NCI-H446 treated with DMSO at 0.1 percent for 48 hours (cell line): ENCODE measurements at regions not wholly inside any gene's neighbourhood (a gene's known extent, or its start where the extent isn't known, plus 50 kb on each side); places are given as distances from the start of the nearest gene placed in this dataset.

Experiments used
- DNase-seq: peaks from one replicate; lab custom pipeline; 2025; lab: John Stamatoyannopoulos, UW

DNA sequence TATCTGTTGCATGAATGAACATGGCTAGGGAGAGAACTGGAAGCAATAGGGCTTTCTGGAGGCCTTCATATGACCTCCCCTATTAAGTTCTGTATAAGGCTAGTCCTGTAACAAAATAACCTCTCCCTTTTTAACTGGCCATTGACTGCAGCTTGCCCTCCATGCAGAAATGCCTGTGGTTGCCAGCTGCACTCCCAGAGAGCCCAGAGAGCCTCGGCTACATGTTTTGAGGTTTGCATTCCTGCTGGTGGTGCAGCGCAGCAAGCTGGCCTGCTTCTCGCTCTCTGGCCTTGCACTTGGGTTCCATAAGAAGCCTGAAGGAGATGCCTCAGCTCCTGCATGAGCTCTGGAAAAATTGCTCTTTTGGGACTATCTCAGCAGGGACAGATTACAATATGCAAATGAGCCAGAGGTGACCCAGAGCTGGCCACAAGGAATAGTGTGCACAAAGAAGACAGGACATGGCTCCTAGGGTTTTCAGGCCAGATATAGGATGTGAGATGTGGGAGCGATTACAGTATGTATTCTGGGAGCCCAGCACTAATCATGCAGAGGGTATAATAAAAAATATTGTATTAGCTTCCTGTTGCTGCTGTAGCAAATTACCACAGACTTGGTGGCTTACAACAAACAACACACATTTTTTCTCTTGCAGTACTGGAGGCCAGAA lies 186.7 kb downstream of the INSIG2 start:
- no peak for DNase-seq

DNA sequence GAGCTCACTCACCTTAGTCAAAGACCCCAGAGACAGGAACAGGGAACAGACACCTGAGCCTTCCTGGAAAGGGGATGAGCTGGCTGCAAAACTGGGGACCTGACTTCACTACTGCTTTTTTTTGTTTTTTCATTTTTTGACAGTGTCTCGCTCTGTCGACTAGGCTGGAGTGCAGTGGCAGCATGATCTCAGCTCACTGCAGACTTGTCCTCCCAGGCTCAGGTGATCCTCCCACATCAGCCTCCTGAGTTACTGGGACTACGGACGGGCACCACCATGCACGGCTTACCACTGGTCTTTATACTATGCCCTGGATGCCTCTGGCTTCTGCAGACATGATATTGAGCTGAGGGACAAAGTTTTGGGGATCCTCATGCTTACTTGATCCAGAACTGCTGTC lies 184.1 kb downstream of the INSIG2 start:
- no peak for DNase-seq

DNA sequence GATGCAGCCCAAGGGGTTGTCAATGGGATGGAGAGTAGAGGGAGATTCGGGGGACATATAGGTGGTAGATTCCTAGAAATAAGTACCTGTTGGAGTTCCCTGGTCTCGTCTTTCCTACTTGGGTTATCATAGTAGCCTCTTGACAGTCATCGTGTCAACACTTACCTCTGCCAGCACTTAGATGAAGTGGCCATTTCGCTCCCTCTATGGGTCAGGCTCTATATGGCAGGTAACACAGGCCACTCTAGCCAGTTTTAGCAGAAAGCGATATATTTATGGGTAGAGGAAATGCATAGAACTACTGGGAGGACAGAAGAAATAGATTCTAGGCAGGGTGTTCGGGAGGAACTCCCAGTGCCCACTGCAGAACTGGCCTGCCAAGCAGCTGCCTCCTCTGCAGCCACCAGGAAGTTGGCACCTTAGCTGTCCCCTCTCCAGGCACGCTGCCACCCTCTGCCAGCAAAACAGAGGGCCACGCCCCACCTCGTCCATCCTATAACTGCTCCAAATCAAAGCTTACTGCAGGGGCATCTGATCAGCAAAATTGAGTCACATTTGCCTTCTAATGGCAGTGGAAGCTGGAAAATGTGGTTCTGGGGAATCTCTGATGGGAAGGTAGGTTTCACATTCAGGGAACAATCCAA lies 181.3 kb downstream of the INSIG2 start:
- no peak for DNase-seq

DNA sequence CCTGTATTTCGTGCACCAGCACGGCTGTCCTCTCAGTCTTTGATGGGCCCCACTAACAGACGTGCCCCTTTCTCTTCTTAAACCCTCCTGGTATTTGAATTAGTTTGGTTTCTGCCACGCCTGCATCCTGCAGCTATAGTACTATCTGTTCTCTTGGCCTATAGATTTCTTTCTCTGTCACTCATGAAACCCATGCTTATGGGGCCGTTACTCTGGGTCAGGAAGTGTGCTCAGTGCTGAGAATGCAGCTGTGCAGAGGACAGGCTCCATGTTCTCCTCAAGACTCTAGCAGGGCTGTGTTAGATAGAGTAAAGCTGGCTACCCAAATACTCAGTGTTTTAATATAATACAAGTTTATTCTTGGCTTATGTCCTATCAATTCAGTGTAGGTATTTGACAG lies 180.0 kb downstream of the INSIG2 start:
- DNase-seq, result no peak

DNA sequence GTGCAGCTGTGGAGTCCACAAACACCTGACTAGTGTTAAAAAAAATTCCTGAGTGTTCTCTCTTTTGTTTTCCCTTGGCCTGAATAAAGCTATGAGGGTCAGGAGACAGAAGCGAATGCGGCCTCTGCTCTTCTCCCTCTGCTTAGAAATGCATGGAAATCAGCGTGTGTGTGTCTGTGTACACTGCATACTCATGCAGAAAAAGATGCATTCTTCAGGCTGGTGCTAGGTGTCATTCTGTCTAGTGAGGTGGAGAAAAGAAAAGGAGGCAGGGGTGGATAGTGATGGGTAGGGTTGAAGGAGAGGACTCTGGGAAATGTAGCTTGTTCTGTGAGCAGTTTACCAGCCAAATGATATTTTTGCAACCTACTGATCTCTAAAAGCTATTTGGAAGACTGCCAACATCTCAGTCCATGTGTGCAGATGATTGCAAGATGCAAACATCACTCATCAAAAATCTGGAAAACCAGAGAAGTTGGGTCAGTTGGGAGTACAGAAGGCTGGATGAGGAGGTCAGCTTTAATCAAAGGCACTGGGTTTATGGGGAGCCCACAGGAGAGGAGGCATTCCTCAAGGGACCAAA lies 177.7 kb downstream of the INSIG2 start:
- peak; percentile 2 for DNase-seq

DNA sequence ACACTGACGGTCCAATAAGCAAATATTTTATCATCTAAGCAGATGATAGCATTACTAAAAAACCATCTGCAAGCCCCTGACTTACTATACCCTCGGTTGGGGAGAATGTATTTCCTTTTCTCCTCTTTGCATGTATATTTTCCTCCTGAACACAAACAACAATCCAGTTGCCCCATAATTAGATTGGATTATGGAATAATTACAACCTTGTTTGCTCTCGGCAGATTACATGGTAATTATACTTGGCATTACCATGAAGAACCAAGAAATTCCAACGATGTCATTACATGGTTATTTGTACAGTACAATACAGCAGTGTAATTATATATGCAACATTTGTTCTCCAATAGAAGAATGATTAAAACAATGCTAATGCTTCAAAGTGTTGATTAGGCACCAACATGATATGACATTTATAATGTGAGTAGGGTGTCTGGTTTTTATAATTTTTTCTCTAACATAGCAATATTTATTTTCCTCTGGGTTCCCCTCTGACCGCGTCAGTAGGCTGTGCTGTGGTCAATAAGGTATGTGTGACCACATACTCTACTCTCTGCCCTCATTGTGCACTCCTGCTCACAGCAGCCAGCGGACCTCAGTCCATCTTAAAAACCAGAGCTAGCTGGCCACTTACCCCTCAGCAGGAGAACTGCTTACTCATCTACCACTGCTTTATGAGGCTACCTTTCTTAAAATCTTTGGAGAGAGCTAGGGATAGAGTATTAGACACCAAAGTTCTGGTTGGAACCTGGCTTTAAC lies 176.1 kb downstream of the INSIG2 start:
- no peak for DNase-seq

DNA sequence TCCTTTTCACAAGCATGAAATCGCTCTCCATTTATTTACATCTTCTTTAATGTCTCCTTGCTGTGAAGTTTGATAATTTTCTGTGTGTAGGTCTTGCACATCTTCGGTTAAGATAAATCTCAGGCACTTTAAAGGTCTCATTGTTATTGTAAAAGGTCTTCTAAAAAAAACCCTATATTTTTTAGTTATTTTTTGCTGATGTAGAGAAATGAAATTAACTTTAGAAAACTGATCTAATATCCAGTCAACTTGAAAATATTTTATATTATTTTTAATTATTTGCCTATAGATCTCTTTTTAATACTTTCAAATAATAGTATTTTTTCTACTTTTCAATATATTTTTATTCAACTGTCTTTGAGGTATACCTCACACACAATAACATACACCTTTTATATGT lies 169.4 kb downstream of the INSIG2 start:
- DNase-seq, result no peak

DNA sequence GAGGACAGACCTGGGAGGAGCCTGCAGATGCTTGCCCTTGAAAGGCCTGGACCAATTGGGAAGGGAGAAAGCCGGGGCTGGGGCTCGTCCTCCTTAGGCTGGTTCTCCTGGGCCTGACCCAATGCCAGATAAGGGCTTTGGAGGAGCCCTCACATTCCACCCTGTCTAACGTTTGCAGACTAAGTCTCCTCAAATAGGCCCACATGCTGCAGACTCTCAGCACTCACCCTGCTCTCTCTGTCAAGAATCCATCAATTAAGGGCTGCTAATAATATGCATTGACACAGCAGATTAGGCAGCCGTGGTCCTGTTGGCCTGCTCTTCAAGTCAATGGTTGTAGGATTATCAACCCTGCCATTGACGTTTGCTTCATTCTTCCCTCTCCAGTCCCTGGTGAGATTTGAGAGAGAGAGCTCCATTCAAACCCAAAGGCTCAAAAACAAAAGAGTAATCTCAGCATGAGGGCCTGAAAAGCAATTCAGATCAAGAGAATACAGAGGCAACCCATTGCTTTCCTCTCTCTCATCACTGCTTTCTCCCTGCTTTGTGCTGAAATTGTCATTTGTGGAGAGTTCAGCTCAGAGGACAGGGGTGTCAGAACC lies 167.6 kb downstream of the INSIG2 start:
- DNase-seq, result no peak

DNA sequence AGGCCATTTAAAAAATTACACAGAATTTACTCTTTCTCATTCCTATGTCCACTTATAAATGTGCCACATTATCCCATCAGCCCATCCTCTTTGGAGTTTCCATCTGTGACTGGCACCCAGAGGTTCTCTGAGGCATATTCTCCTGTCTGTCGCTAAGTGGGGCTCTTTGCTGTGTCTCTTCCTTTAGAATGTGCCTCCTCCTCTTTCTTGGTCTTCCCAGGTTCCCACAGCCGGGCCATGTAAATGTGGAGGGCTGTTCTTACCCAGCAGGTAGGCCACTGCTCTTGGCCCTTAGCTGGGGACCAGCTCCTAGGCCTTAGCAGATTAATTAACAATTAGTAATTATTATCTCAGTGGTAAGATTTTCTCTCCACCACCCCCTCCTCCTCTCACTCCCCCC lies 167.0 kb downstream of the INSIG2 start:
- DNase-seq, result no peak

DNA sequence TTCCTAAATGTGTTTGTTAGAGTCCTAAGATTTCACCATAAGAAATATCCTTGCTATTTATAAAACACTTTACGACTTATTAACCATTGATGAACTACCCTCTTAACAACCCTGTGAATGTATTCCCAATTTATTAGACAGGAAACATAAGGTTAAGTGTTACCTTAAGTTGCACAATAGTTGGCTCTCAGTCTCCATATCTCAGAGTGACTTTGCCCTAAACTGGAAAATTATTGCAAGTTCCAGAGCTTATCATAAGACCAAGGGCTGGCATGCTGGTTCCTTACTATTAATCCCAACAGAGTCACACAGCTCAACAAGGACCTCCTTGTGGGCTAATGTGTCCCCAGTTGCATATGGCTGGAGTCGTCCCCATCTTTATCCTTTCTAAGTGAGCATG lies 165.8 kb downstream of the INSIG2 start:
- DNase-seq, result no peak

DNA sequence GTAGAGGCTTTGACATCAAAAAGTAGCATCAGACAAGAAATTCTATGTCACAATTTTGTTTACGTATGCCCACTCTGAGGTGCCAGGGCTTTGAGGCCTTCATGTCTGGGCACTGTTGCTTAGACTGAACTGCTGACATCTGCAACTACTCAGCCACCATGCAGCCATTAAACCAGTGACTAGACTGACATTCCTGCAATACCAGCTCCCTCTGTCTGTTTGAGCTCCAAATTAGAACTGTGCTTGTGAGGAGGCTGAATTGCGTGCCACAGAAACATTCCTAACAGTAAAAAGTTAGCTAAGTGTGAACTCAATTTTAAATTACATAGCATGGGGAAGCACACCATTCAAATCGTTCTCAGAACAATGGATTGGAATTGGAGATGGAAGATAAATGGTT lies 163.2 kb downstream of the INSIG2 start:
- DNase-seq, result no peak

DNA sequence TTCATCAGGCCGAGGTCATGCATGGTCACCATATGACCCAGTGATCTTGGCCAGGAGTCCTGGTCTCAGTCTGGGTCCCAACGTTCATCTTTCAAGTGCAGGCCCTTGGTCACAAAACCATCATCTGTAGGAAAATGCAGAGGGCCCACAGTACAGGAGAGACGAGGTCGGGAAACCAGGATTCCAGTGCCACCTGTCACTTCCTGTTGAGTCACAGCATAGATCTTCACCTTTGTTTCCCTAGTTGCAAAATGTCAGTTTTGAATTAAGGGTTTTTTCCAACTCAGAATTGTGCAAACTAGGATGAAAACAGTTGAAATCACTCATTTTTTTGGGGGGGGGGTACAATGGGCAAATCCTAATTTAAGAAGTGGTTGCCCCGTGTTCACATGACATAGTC lies 162.2 kb downstream of the INSIG2 start:
- no peak for DNase-seq

DNA sequence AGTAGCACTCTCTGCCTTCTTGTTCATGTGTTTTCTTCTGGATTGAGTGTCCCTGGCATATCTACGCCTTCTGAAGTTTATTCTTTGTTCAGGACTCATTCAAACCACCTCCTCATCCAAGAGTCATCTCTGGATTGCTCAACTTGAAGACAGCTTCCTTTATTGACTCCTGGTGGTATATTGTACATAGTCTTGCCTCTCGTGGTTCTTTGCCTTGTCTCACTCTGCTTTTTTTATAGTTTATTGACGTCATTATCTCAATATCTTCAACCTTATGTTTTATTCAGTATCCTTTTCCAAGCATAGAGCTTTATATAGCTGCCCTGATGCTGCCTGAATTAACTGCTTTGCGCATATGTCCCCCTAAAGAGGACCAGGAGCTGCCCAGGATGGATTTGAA lies 161.7 kb downstream of the INSIG2 start:
- DNase-seq, result no peak

DNA sequence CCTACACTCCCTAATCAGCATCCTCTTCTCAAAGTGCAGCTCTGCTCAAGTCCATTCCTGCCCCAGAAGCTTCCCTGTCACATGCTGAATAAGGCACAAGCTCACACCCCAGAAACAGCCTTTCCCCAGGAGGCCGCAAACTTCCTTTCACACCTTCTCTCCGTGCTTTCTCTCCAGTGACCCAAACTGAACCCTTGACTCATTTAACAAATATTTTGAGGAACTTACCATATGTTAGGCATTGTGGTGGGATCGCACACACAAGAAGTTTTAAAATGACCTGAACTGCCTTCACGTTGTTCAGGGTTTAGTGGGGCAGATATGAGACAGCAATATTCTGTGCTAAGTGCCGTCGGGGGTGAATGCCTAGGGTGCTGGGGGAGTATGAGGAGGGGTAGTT lies 161.3 kb downstream of the INSIG2 start:
- no peak for DNase-seq

DNA sequence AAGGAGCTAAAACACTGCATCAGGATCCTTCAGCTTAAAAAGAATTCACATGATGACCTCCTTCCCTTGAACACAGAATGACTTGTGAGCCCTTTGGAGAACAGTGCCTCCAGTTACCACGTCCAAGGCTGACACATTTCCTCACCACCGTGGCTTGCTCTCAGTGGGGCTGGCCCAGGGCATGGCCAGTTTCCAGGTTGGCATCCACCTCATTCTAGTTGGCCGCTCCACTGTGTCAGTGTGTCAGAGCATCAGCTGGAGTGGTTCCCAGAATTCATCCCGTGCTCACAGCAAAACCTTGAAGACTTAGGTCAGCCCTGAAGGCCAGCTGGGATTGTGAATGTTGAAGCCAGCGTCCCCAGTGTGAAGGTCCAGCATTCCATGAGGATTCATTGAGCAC lies 158.5 kb downstream of the INSIG2 start:
- DNase-seq, result peak; percentile 66

DNA sequence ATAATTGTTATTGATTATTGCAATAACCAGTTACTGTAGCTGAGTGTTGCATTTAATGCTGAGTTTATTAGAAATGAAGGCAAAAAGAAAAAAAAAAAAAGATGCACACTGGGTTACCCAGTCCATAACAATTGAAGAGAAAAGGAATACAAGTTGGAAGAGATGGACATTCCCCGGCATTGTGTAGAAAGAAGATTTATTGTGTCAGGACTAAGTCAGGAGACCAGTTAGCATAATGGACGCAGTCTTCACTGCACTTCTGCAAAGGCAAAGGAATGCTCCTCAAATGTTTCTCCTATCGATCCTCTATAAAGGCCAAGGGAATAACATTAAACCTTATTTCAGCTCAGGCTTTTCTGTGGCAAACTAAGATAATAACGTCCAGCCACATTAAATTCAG lies 157.8 kb downstream of the INSIG2 start:
- no peak for DNase-seq

DNA sequence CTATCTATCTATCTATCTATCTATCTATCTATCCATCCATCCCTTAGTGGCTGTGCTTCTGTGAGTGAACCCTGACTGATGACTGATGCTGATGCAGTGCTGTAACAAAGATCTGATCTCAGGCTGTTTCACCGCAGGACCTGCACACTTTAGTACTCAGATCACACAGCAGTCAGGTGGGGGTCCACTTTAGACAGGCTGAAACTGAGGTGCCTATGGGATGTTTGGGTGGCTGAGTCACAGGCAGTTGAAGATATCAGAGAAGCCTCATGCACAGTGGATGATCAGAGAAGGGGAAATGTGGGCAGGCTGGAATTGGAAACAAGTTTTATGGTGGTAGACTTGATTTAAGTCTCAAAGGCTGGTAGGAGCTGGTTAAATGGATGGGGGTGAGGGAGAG lies 156.4 kb downstream of the INSIG2 start:
- DNase-seq, result no peak

DNA sequence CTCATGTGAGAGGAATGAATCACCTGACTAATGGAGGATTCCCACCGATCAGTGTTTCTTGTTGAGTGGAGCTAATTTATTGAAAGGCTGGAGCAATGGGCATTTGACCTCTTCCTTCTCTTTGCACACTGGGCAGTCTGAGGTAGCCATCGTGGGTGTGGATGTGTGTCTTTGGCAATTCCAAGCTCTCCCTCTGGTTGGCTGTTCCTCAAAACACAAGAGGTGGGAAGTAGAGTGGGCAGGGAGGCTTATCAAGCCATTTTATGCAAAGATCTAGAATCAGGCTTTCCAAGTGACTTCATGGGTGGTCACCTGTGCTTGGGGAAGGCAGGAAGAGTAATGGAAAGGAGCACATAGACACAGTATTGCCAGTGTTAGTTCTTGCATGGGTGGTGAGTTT lies 154.8 kb downstream of the INSIG2 start:
- no peak for DNase-seq

DNA sequence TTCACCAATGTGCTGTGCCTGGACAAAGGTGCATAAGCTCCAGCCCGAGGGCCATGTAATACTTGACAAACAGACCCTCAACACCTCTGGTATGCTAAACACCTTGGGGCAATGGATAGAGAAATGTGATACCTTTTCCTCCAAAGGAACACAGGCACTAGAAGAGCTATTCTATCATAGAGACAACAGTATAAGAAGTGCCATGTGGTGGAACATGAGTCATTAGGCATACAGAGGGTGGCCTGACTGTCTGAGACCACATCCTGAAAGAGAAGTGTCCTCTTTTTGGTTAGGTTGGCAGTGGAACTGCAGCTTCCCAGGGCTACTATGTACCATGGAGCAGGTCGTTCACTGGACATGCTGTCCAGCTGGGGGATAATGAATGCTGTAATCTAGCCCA lies 153.9 kb downstream of the INSIG2 start:
- no peak for DNase-seq

DNA sequence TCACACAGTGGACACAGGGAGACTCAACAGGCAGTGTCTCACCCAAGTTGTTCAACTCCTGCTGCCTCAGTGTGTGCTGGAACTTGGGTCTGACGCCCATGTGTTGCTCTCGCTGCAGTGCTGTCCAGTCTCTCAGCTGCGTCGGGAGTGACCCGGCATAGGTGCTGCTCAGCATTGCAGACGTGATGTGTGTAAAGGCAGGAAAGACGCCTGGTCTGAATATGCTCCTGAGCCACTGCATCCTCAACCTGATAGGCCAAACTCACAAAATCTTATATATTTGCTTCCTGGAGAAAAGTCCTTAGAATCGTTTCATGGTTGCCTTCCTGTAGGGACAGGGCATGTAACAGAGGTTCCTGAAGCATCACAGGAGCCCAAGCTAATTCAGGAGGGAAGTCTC lies 152.9 kb downstream of the INSIG2 start:
- no peak for DNase-seq

DNA sequence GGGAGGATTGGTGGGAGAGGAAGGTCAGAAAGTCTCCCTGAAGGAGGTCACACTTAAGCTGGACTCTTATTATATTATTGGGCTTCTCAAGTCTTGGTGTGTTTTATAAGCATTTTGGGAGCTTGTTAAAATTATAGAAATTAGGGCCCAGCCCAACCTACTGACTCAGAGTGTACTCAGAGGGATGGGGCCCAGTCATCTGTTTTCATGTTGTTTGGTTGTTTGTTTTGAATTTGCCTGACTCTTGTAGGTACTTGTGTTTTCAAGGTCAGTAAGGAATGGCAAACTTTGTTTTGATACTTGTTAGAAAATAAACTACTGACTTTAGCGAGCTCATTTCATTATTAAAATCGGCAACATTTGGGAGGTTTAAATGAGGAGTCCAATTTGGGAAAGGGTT lies 152.0 kb downstream of the INSIG2 start:
- no peak for DNase-seq

DNA sequence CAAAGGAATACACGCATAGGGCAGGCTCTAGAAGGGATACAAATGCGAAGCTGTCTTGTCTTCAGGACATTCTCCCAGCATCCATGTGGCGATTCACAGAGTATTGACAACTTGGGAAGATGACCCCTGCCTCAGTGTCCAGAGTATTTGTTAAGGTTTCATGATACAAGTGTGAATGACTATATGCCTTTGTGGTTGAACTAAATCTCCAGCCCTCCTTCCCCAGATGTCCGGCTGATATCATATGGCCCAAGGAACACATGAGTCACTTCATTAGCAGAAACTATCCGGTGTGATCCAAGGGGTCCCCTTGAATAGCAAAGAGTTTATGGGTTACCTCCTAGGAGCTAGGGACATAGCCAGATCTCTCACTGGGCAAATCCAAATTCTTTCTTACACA lies 151.0 kb downstream of the INSIG2 start:
- no peak for DNase-seq

DNA sequence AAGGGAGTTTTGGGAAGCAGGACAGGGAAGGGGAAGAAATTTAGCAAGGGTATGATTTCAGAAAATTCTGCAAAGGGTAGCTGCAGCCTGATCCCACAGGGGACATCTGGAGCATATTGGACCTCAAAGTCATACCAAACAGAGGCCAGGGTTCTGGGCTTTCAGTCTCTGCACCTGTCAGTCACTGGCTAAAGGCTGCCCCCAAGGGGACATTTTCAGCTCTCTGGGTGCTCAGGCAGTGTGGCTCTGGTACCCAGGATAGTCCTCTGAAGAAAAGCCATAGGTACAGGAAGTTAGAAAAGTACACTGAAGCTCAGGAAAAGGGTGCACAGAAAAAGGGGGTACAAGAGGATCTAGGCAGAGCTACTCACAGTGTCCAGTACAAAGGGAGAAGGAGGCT lies 149.2 kb downstream of the INSIG2 start:
- no peak for DNase-seq
